Upper lobe of left lung (tissue), 6 donors: ENCODE measurements at regions not wholly inside any gene's neighbourhood (a gene's known extent, or its start where the extent isn't known, plus 50 kb on each side); places are given as distances from the start of the nearest gene placed in this dataset.

Experiments used
- ATAC-seq, 2 donors: fragments of 200-7000 bp; cut with Tn5 transposase; one replicate each; pipeline ENCODE4 v1.9.1; 2022; ENCODE audit warnings: mild to moderate bottlenecking in 2 of 2, moderate library complexity in 2 of 2; ENCODE audit not compliant: low FRiP score in 2 of 2
- DNase-seq, 2 donors: peaks; one replicate each; pipeline ENCODE4 v3.0.0-alpha.2; 2019 to 2020
- H3K27ac ChIP-seq, 4 donors: fragments of 200-600 bp; sonication (generic); one replicate each; pipeline ENCODE4 v1.5.1; 2016 to 2019
- H3K27me3 ChIP-seq, 4 donors: fragments of 200-600 bp; sonication (generic); one replicate each; pipeline ENCODE4 v1.5.1; 2017 to 2019
- H3K36me3 ChIP-seq, 4 donors: fragments of 200-600 bp; sonication (generic); one replicate each; pipeline ENCODE4 v1.5.1; 2016 to 2019
- H3K4me1 ChIP-seq, 4 donors: fragments of 200-600 bp; sonication (generic); one replicate each; pipeline ENCODE4 v1.5.1; 2018 to 2019
- H3K4me3 ChIP-seq, 4 donors: fragments of 200-600 bp; sonication (generic); one replicate each; pipeline ENCODE4 v1.5.1; 2017 to 2019; ENCODE audit warnings: mild to moderate bottlenecking in 2 of 4, moderate library complexity in 1 of 4
- H3K9me3 ChIP-seq, 4 donors: fragments of 200-600 bp; sonication (generic); one replicate each; pipeline ENCODE4 v1.5.1; 2018 to 2019
- CTCF ChIP-seq, 6 experiments: fragments of 450-650 bp in 4 of 6; fragments of 200-600 bp in 2 of 6; sonication (generic) in 2 of 6; IDR thresholded peaks; one replicate each; pipeline ENCODE4 v1.5.1; 2016 to 2019; ENCODE audit warnings: antibody characterized with exemption in 6 of 6
- EP300 ChIP-seq, 4 donors: sonication (generic); formaldehyde crosslinking; IDR thresholded peaks; one replicate each; pipeline ENCODE4 v1.5.1; 2017; ENCODE audit warnings: antibody characterized with exemption in 4 of 4, control low read depth in 2 of 4
- POLR2A ChIP-seq, 4 donors: fragments of 450-650 bp; IDR thresholded peaks; one replicate each; pipeline ENCODE4 v1.5.1; 2016 to 2017; ENCODE audit warnings: antibody characterized with exemption in 4 of 4, mild to moderate bottlenecking in 2 of 4
- POLR2AphosphoS5 ChIP-seq, 2 donors: sonication (generic); formaldehyde crosslinking; IDR thresholded peaks; one replicate each; pipeline ENCODE4 v1.5.1; 2017; ENCODE audit warnings: antibody characterized with exemption in 2 of 2
- WGBS, 2 donors: methylation state at CpG; one replicate each; pipeline ENCODE4 v1.1.5; 2017 to 2018; 5-methylcytosine and 5-hydroxymethylcytosine counted together
- donor health status: DM: no; HTN: no; CAD: no; lungs with moderate emphysema.
- donor health status: DM: no; HTN: yes; CAD: no; lungs with severe emphysema.

- DNase-seq (no peak), ATAC-seq (no peak)
- Histone ChIP-seq H3K4me3 (no peak overlapping the region), H3K36me3 (no peaks in the 10 kb centered on the region), H3K4me1 (no peaks in the 10 kb centered on the region), H3K27ac (no peak overlapping the region), H3K9me3 (peaks cover 0 to 4% (median 0%) of the 10 kb centered on the region in 4 donors), H3K27me3 (no peaks in the 10 kb centered on the region)
- TF ChIP-seq EP300 (IDR thresholded peaks at IDR 0.05) (no peak), CTCF (IDR thresholded peaks at IDR 0.05) (no peak), POLR2AphosphoS5 (IDR thresholded peaks at IDR 0.05) (no peak), POLR2A (IDR thresholded peaks at IDR 0.05) (no peak)
Measured at GRCh38 chr16:62913924-62914323, 877.7 kb upstream of the CDH8 start.

GRCh38 chr16:62913333-62913732, 877.1 kb upstream of the CDH8 start:
- Histone ChIP-seq H3K27me3 (no peaks in the 10 kb centered on the region), H3K4me3 (no peak overlapping the region), H3K27ac (no peak overlapping the region), H3K9me3 (peaks cover 0 to 4% (median 0%) of the 10 kb centered on the region in 4 donors), H3K4me1 (no peaks in the 10 kb centered on the region), H3K36me3 (no peaks in the 10 kb centered on the region)
- no peak for TF ChIP-seq POLR2AphosphoS5 (IDR thresholded peaks at IDR 0.05)
- no peak for TF ChIP-seq EP300 (IDR thresholded peaks at IDR 0.05)
- TF ChIP-seq CTCF (IDR thresholded peaks at IDR 0.05) = no peak
- TF ChIP-seq POLR2A (IDR thresholded peaks at IDR 0.05) = no peak
- DNase-seq (no peak), ATAC-seq (no peak)
- 94 to 97% methylated on average over 2 of the region's 2 CpGs for WGBS, 2 donors

- Histone ChIP-seq H3K4me1 (no peaks in the 10 kb centered on the region), H3K4me3 (no peak overlapping the region), H3K36me3 (no peaks in the 10 kb centered on the region), H3K9me3 (peaks cover 0 to 4% (median 0%) of the 10 kb centered on the region in 4 donors), H3K27me3 (no peaks in the 10 kb centered on the region), H3K27ac (no peak overlapping the region)
- ATAC-seq (no peak), DNase-seq (no peak)
- TF ChIP-seq EP300 (IDR thresholded peaks at IDR 0.05) = no peak
- TF ChIP-seq POLR2A (IDR thresholded peaks at IDR 0.05) = no peak
- TF ChIP-seq CTCF (IDR thresholded peaks at IDR 0.05) = no peak
- TF ChIP-seq POLR2AphosphoS5 (IDR thresholded peaks at IDR 0.05) = no peak
- 70 to 76% methylated on average over 3 of the region's 3 CpGs for WGBS, 2 donors
Measured at GRCh38 chr16:62909597-62909996, 873.4 kb upstream of the CDH8 start.

- TF ChIP-seq POLR2A (IDR thresholded peaks at IDR 0.05) (no peak), POLR2AphosphoS5 (IDR thresholded peaks at IDR 0.05) (no peak), CTCF (IDR thresholded peaks at IDR 0.05) (no peak), EP300 (IDR thresholded peaks at IDR 0.05) (no peak)
- DNase-seq (no peak), ATAC-seq (no peak)
- Histone ChIP-seq H3K36me3 (no peaks in the 10 kb centered on the region), H3K4me1 (no peaks in the 10 kb centered on the region), H3K9me3 (peaks cover 0 to 4% (median 0%) of the 10 kb centered on the region in 4 donors), H3K27ac (no peak overlapping the region), H3K27me3 (no peaks in the 10 kb centered on the region), H3K4me3 (no peak overlapping the region)
- whole genome bisulfite sequencing, 2 donors = 95 to 100% methylated on average over 1 of the region's 1 CpG
Measured at GRCh38 chr16:62907562-62907961, 871.3 kb upstream of the CDH8 start.

DNA sequence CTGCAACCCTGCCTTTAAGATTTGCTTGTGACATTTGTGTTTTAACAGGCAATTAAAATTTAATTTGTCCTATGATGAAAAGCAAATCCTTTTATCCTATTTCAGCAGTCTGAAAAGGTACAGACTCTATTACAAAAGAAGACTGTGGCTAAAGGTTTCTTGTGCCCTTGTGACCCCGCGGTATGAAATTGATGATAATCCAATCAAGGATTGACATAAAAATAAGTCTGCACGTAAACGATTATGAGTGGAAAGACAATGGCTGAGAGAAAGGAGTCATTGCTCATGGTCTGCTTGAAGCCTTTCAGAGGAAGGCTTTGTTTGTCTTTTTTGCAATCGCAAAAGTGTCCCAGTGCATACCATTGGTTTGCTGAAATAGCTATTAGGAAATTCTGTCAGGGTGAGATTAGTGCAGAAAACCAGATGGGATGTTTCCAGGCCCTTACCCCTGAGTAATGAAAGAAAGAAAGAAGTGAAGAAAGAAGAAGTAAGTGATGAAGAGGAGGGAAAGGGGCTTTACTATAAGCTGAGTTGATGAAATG, 867.8 kb upstream of the CDH8 start:
- Histone ChIP-seq H3K4me1 (no peaks in the 10 kb centered on the region), H3K27me3 (no peaks in the 10 kb centered on the region), H3K9me3 (no peaks in the 10 kb centered on the region), H3K36me3 (no peaks in the 10 kb centered on the region), H3K4me3 (no peak overlapping the region), H3K27ac (no peak overlapping the region)
- ATAC-seq (no peak), DNase-seq (no peak)
- 46 to 51% methylated on average over 5 of the region's 5 CpGs for WGBS, 2 donors
- no peak for TF ChIP-seq CTCF (IDR thresholded peaks at IDR 0.05)
- TF ChIP-seq EP300 (IDR thresholded peaks at IDR 0.05) = no peak
- TF ChIP-seq POLR2A (IDR thresholded peaks at IDR 0.05) = no peak
- no peak for TF ChIP-seq POLR2AphosphoS5 (IDR thresholded peaks at IDR 0.05)
